ENCODE measurements at regions not wholly inside any gene's neighbourhood (a gene's known extent, or its start where the extent isn't known, plus 50 kb on each side); places are given as distances from the start of the nearest gene placed in this dataset.

DNA sequence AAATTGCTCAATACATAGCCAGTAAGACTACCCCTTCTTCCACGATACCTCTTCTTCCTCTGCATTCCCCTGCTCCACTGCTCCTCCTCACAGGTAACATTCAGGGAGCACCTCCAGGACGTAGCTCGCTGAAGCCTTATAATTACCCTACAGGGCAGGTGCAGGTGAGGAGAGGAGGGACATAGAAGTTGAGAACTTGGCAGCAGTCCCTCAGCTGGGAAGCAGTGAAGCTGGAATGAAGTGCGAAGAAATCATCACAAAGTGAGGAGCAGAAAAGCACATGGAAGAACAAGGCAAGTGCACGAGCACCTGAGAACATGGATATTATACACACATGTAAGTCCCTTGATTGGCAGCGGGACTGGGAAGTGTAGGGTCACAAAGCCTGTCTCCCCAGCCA lies 118.2 kb downstream of the HSD17B3 start:
- no peak overlapping the region for H3K4me3 ChIP-seq (ENCODE audit: low read depth, low read length)
- TF ChIP-seq, protein P1, sequence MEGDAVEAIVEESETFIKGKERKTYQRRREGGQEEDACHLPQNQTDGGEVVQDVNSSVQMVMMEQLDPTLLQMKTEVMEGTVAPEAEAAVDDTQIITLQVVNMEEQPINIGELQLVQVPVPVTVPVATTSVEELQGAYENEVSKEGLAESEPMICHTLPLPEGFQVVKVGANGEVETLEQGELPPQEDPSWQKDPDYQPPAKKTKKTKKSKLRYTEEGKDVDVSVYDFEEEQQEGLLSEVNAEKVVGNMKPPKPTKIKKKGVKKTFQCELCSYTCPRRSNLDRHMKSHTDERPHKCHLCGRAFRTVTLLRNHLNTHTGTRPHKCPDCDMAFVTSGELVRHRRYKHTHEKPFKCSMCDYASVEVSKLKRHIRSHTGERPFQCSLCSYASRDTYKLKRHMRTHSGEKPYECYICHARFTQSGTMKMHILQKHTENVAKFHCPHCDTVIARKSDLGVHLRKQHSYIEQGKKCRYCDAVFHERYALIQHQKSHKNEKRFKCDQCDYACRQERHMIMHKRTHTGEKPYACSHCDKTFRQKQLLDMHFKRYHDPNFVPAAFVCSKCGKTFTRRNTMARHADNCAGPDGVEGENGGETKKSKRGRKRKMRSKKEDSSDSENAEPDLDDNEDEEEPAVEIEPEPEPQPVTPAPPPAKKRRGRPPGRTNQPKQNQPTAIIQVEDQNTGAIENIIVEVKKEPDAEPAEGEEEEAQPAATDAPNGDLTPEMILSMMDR (IDR thresholded peaks at IDR 0.05; ENCODE audit: borderline replicate concordance, insufficient read depth, low read depth, low read length), result no peak

DNA sequence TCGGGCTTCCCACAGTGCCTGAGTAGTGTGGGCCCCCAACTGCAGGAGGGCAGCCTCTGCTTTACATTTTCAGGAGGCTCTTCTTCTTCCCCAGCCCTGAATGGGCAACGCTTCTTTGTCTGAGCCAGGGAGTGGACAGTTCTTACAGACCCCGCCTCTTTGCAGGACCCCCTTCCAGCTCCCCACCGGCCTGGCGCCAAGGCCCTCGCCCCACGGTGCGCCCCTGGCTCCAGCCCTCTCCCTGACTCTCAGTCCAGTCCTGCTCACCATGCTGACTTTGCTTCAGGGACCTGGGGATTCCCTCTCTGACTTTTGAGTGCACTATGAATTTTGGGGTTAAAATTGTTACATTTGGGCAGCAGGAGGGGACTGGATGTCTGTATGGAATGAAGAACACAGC lies 123.8 kb downstream of the HSD17B3 start:
- TF ChIP-seq, protein P1 (IDR thresholded peaks at IDR 0.05; ENCODE audit: borderline replicate concordance, insufficient read depth, low read depth, low read length), result no peak

DNA sequence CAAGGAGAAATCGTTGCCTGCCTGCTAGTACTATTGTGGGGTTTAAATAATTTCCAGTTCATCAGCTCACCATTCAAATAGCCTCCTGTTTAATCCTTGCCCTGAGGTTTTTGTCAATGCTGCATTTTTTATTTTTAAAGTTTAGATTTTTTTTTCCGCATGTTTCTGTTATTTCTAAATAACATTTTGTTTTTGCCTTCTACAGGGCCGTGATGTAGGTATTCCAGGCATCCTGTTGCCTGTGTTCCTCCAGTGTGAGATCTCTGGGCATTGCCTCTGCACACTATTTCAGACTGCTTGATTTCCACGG lies 124.3 kb downstream of the HSD17B3 start:
- no peak overlapping the region for H3K4me3 ChIP-seq (ENCODE audit: low read depth, low read length)
- TF ChIP-seq, protein P1 (IDR thresholded peaks at IDR 0.05; ENCODE audit: borderline replicate concordance, insufficient read depth, low read depth, low read length), result no peak

More for the DNA sequence above, 123.8 kb downstream of the HSD17B3 start:
- no peak overlapping the region for H3K4me3 ChIP-seq (ENCODE audit: low read depth, low read length)

DNA sequence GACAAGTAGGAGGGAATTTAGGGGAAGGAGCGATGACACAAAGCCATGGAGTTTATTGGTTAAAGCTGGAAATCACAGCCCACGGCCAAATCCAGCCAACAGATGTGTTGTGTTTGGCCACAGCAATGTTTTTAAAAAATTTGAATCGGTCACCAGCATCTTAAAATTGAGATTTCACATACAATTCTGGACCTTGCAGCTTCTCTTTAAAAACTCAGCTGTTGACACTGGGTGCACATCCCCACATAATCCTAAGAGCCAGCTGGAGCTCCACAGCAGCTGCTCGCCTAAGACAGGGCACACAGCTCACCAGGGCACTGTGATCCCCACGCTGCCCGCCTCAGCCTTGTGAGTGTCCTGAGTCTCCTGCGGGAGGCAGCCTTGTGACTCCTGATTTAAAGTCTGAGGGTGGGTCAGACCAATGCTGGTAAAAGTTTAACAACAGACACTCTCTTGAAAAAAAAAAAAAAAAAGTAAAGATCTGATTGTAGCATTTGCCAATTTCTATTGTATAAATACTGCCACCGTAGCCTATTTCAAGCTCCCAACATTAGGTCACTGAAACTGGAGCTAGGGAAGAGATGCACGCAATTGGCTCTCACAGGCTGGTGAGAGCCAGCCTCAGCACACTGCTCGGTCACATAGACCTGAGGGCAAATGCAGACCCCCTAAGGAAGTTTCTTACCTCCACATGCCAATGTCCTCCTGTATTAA lies 124.8 kb downstream of the HSD17B3 start:
- H3K4me3 ChIP-seq (ENCODE audit: low read depth, low read length), result no peak overlapping the region
- TF ChIP-seq, protein P1 (IDR thresholded peaks at IDR 0.05; ENCODE audit: borderline replicate concordance, insufficient read depth, low read depth, low read length), result no peak

DNA sequence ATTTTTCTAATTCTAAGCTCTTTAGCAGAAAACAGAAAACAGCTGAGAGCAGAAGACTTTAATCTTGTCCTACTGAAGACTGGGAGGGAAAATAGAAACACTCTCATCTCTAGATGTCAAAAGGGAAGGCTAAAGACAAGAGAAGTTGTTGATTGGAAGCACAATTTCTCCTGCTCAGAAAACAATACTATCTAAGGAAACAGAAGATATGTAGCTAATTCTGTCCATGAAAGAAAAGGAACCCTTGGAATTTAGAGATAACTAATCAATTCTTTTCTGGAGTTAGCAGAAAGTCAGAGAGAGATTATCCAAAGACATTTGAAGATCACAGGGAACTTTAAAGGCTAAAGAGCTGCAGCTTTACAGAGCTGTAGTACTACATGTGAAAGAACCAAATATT lies 126.2 kb downstream of the HSD17B3 start:
- no peak overlapping the region for H3K4me3 ChIP-seq (ENCODE audit: low read depth, low read length)
- TF ChIP-seq, protein P1 (IDR thresholded peaks at IDR 0.05; ENCODE audit: borderline replicate concordance, insufficient read depth, low read depth, low read length), result no peak

DNA sequence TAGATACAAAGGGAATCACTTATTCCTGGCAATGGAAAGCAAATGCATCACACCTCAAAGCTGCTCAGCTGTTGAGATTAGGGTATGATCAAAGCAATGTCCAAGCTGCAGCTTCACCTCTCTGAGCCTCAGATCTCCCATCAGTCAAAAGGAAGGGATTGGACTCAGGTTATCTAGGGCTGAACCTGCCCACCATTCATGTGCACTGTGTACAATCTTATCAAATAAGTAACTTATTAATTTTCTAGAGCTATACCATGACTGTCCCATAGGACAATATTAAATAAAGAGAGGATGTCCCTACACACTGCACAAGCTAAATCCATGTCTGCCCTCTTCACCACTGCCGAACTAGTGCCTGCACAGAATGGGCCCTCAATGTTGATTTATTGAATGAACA lies 127.0 kb downstream of the HSD17B3 start:
- TF ChIP-seq, protein P1 (IDR thresholded peaks at IDR 0.05; ENCODE audit: borderline replicate concordance, insufficient read depth, low read depth, low read length), result no peak
- no peak overlapping the region for H3K4me3 ChIP-seq (ENCODE audit: low read depth, low read length)

DNA sequence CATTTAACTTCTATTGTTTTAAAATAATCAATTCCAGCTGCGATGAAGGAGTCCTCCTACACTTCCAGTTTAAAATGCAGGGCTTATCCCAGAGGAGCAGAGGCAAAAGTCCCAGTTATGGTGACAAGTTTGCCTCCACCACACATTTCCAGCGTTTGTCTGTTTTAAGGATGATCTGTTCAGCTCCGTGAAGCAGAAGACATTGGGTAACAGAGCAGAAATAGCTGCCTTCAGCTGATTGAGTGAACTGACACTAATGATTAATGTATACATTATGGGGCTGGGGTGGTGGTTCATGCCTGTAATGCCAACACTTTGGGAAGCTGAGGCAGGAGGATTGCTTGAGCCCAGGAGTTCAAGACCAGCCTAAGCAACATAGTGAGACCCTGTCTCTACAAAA lies 127.6 kb downstream of the HSD17B3 start:
- TF ChIP-seq, protein P1 (IDR thresholded peaks at IDR 0.05; ENCODE audit: borderline replicate concordance, insufficient read depth, low read depth, low read length), result no peak

More for the DNA sequence above, 127.6 kb downstream of the HSD17B3 start:
- H3K4me3 ChIP-seq (ENCODE audit: low read depth, low read length), result no peak overlapping the region

Data from GM12875 (cell line).